ENCODE measurements at regions not wholly inside any gene's neighbourhood (a gene's known extent, or its start where the extent isn't known, plus 50 kb on each side); places are given as distances from the start of the nearest gene placed in this dataset.

DNA sequence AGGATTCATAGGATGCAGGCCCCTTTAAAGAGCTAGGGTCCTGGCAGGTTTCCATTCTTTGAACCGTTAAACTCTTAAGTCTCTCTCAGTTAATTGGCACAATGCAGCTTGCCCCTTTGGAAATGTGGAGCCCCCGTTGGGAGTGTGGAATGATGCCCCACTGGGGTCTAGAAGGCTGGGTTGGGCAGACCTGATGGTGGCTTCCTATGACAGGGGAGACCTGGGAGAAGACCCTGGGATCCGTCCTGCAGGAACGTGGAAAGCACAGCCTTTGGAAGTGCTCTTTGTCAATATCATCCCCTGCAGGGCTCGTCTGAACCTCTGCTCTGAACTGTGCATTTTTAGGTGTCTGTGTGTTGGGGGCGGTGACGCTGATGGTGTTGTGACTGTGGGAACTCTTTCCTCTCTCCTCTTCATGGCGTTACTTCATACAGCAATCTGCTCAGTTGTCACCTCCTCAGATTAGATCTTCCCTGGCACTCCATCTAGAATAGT is 190.6 kb downstream of the MYCN start:
- H3K27ac Mint-ChIP-seq = no peak overlapping the region
- no peaks in the 10 kb centered on the region for H3K9me3 Mint-ChIP-seq
- H3K27me3 Mint-ChIP-seq (ENCODE audit: low read depth) = no peaks in the 10 kb centered on the region
- intact Hi-C loops (cut with micrococcal nuclease) = no loop called here
- no peaks in the 10 kb centered on the region for H3K4me1 Mint-ChIP-seq (ENCODE audit: low read depth)
- DNase-seq = no peak
- CTCF ChIA-PET = no interaction called here
- no peaks in the 10 kb centered on the region for H3K36me3 Mint-ChIP-seq (ENCODE audit: low read depth)
- no peak overlapping the region for H3K4me3 Mint-ChIP-seq

DNA sequence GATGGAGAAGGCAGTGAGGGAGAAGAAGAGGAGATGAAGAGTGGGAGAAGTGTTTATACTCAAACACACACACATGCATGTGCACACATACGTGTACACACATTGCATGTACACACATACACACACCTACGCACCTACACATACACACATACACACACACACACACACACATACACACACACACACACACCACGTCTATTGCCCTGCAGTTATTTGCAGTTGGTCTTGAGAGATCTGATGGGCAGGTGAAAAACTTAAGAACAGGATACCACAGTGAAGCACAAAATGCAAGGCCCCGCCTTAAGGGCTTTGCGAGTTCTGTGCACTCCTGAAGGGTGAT is 190.2 kb downstream of the MYCN start:
- no peaks in the 10 kb centered on the region for H3K36me3 Mint-ChIP-seq (ENCODE audit: low read depth)
- H3K4me3 Mint-ChIP-seq = no peak overlapping the region
- H3K27ac Mint-ChIP-seq = no peak overlapping the region
- intact Hi-C loops (cut with micrococcal nuclease) = no loop called here
- DNase-seq = no peak
- no peaks in the 10 kb centered on the region for H3K9me3 Mint-ChIP-seq
- H3K4me1 Mint-ChIP-seq (ENCODE audit: low read depth) = no peaks in the 10 kb centered on the region
- CTCF ChIA-PET = no interaction called here
- H3K27me3 Mint-ChIP-seq (ENCODE audit: low read depth) = no peaks in the 10 kb centered on the region

DNA sequence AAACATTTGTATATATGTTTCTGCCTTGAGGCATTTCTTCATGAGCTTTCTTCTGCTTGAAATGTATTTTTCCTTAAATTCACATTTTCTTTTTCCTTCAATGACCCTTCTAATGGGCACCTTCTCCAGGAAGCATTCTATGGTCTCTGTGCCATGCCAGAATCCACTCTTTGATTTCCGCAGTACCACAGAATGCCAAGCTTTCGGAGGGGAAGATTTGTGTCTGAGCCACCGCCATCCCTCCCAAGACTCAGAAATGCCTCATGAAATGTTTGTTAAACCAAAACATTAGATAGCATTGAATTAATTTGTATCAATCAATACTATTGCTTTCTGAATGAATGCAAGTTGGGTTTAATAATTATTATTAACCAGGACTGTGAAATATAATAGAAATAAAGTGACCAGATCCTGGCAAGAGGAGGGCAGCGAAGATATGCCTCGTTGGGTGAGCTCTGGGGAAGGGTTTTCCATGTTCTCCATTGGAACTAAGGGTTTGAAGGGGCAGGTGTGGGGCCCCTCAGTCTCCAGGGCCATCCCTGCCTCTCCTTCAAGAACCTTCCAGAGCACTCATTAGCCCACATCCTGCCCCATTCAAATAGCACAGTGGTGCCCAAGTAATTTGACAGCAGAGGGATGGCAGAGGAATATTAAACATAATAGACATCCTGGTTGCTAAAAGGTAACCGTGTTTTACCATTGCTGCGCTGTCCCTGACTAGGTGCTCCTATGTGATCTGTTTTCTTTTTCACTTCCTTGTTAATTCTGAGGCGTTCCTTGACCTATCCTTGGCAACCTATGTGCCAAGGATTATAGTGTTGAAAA is 189.6 kb downstream of the MYCN start:
- intact Hi-C loops (cut with micrococcal nuclease) = no loop called here
- CTCF ChIA-PET = no interaction called here
- Mint-ChIP-seq H3K27ac (no peak overlapping the region), H3K36me3 (ENCODE audit: low read depth) (no peaks in the 10 kb centered on the region), H3K4me3 (no peak overlapping the region), H3K27me3 (ENCODE audit: low read depth) (no peaks in the 10 kb centered on the region), H3K9me3 (no peaks in the 10 kb centered on the region), H3K4me1 (ENCODE audit: low read depth) (no peaks in the 10 kb centered on the region)
- DNase-seq = no peak

DNA sequence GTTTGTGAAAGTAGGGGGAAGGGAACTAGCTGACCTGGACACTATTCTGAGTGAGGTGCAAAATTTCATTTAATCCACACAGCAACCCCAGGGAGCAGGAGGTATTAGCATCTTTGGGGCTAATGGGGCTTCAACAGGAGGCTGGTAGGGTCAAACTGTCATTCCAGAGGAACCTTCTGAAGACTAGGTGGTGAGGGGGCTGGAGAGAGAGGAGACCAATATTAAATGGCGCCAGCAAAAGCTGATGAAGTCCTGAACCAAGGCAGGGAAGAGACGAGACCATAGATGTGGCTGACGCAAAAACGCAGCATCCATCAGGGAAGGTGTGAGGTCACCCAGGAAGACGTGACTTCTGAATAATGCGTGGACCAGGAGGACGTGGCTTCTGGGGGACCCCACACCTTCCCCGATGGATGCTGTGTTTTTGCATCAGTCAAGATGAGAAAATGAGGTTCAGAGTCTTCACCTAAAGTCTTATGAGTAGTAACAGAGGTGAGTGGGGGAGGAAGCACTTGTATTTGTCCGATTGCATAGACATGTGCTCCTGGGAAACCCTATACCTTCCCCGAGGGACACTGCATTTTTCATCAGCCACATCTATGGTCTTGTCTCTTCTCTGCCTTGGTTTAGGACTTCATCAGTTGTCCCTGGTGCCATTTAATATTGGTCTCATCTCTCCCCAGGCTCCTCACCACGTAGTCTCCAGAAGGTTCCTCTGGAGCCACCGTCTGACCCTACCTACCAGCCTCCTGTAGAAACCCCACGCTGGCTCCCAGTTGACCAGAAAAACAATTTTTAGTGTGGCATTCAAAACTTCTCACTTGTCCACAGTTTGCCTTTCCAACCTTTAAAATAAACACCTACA is 188.6 kb downstream of the MYCN start:
- CTCF ChIA-PET = no interaction called here
- H3K27me3 Mint-ChIP-seq (ENCODE audit: low read depth) = no peaks in the 10 kb centered on the region
- H3K4me3 Mint-ChIP-seq = no peak overlapping the region
- H3K36me3 Mint-ChIP-seq (ENCODE audit: low read depth) = no peaks in the 10 kb centered on the region
- intact Hi-C loops (cut with micrococcal nuclease) = no loop called here
- DNase-seq = no peak
- H3K9me3 Mint-ChIP-seq = no peaks in the 10 kb centered on the region
- H3K27ac Mint-ChIP-seq = no peak overlapping the region
- no peaks in the 10 kb centered on the region for H3K4me1 Mint-ChIP-seq (ENCODE audit: low read depth)

DNA sequence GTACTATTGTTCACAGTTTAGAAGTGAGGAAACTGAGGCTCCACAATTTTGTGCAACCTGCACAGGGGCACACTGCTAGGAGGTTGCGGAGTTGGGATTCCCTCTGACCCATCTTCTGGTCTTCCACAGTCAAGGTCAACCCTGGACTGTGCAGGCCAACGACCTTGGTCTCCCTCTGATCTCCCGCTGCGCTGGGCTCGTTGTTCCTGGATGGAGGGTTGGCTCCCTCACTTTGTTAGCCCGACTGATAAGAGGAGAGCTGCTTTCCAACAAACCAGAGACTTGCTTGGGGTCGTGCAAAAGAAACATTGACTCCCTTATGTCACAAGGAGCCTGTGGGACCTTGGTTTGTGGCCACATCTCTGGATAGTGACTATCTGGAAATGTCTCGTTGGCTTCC is 187.6 kb downstream of the MYCN start:
- no peaks in the 10 kb centered on the region for H3K4me1 Mint-ChIP-seq (ENCODE audit: low read depth)
- H3K36me3 Mint-ChIP-seq (ENCODE audit: low read depth) = no peaks in the 10 kb centered on the region
- CTCF ChIA-PET = no interaction called here
- no peaks in the 10 kb centered on the region for H3K27me3 Mint-ChIP-seq (ENCODE audit: low read depth)
- H3K27ac Mint-ChIP-seq = no peak overlapping the region
- no peak overlapping the region for H3K4me3 Mint-ChIP-seq
- DNase-seq = no peak
- intact Hi-C loops (cut with micrococcal nuclease) = no loop called here
- no peaks in the 10 kb centered on the region for H3K9me3 Mint-ChIP-seq

DNA sequence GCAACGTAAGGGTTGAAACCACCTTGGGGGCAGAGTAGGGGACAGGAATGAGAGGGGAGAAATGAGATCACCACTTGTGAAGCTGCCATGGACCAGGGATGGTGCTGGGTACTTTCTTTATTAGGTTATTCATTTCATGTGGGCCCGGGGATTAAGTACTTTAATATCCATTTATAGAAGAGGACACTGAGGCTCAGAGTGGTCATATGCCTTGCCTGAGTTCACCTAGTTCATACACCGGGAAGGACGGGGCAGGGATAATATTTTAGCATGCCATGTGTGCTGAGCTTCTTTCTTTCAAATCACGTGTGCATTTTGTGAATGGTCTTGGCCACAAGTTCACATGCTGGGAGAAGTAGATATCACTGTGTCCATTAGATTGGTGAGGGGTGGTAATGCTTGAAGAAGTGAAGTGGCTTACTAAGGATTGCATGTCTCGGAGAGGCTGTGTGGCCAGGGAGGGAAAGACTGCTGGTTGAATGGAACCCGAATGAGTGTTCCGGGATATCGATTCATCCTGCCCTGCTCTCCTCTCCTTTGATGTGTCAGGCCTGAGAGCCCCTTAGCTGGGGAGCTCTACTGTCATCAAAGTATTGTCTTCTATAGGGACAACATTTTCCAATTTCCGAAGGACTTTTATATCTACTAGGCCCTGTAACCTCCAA is 187.1 kb downstream of the MYCN start:
- no peak overlapping the region for H3K4me3 Mint-ChIP-seq
- no peak overlapping the region for H3K27ac Mint-ChIP-seq
- no peaks in the 10 kb centered on the region for H3K4me1 Mint-ChIP-seq (ENCODE audit: low read depth)
- H3K36me3 Mint-ChIP-seq (ENCODE audit: low read depth) = no peaks in the 10 kb centered on the region
- intact Hi-C loops (cut with micrococcal nuclease) = no loop called here
- H3K9me3 Mint-ChIP-seq = no peaks in the 10 kb centered on the region
- DNase-seq = no peak
- CTCF ChIA-PET = interaction anchor here (1.1 kb wide), 1 partner anchor 188 kb away, joined by 3 read pairs; no protein-coding TSS in a partner anchor
- H3K27me3 Mint-ChIP-seq (ENCODE audit: low read depth) = no peaks in the 10 kb centered on the region

DNA sequence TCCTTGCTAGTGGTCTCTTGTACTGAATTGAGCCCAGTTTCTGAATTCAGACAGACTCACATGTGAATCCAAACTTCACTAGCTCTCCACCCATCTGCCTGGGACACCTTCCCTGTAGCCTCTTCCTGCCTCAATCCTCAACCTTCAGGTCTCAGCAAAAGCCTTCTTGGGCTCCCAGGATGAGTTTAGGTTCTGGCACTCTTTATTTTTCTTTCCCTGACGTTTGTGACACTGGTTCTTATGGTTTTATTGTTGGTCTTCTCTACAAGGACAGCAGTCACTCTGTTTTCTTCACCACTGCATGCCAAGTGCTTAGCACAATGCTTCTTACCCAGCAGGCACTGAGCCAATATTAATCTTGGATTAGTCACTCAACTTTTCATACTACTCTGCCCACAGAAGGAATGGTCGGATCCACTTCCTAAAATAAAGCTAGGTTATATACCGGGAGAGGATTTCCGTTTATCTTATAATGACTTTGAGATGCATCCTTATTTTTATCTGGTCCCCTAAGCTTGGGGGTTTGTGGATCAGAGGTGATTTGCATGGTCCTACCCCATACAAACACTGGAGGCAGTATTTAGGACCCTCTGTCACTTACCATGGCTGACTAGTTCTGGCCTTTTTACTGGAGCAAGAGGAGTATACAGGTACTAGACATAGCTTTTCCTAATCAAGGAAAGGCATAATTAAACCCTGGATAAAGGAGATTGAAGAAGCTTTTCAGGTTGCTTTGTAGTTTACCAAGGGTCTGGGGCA is 186.3 kb downstream of the MYCN start:
- H3K9me3 Mint-ChIP-seq = no peaks in the 10 kb centered on the region
- no peaks in the 10 kb centered on the region for H3K36me3 Mint-ChIP-seq (ENCODE audit: low read depth)
- H3K27me3 Mint-ChIP-seq (ENCODE audit: low read depth) = no peaks in the 10 kb centered on the region
- H3K4me3 Mint-ChIP-seq = no peak overlapping the region
- H3K27ac Mint-ChIP-seq = no peak overlapping the region
- intact Hi-C loops (cut with micrococcal nuclease) = no loop called here
- CTCF ChIA-PET = interaction anchor here (1.1 kb wide), 1 partner anchor 187 kb away, joined by 3 read pairs; no protein-coding TSS in a partner anchor
- H3K4me1 Mint-ChIP-seq (ENCODE audit: low read depth) = no peaks in the 10 kb centered on the region
- no peak for DNase-seq

DNA sequence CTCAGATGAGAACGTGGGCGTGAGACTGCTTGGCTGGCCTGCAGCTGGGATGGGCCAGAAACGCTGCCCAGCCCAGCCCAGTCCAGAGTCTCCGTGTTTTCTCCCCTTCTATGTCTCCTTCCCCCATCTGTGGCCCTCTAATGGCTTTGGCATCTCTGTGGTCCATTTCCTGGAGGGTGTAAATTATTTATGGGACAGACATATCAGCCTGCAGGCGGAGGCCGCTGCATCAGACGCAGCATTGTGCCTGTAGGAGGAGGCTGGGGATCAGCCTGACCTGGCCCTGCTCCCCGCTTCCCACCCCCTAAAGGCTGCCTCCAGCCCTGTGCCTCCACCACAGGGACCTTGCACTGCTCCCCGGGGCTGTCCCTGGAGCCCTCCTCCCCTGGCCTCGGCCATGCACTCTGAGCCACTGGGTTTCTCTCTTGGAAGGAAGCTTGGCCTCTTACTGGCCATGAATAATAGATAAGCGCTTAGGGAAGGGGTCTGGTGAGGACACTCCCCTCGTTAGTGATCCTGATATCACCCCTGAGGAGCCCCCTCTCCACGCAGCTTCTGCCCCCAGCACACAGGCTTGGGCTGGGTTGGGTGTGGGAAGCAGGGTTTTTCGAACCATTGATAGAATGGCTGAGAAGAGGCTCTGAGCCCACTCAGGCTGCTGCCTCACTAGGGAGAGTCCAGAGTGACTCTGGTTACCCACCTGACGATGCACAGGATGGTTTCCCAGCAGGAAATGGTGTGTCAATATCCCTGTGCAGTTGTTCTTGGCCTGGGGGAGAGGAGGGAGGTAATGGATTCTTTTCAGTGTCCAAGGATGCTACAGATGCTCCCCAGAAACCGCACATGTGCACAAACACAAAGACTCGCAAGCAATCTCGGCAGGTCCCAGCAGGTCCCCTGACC is 185.5 kb downstream of the MYCN start:
- CTCF ChIA-PET = no interaction called here
- no peak for DNase-seq
- no peak overlapping the region for H3K27ac Mint-ChIP-seq
- intact Hi-C loops (cut with micrococcal nuclease) = no loop called here
- H3K27me3 Mint-ChIP-seq (ENCODE audit: low read depth) = no peaks in the 10 kb centered on the region
- no peaks in the 10 kb centered on the region for H3K36me3 Mint-ChIP-seq (ENCODE audit: low read depth)
- H3K4me1 Mint-ChIP-seq (ENCODE audit: low read depth) = no peaks in the 10 kb centered on the region
- no peak overlapping the region for H3K4me3 Mint-ChIP-seq
- H3K9me3 Mint-ChIP-seq = peaks cover 1% of the 10 kb centered on the region

DNA sequence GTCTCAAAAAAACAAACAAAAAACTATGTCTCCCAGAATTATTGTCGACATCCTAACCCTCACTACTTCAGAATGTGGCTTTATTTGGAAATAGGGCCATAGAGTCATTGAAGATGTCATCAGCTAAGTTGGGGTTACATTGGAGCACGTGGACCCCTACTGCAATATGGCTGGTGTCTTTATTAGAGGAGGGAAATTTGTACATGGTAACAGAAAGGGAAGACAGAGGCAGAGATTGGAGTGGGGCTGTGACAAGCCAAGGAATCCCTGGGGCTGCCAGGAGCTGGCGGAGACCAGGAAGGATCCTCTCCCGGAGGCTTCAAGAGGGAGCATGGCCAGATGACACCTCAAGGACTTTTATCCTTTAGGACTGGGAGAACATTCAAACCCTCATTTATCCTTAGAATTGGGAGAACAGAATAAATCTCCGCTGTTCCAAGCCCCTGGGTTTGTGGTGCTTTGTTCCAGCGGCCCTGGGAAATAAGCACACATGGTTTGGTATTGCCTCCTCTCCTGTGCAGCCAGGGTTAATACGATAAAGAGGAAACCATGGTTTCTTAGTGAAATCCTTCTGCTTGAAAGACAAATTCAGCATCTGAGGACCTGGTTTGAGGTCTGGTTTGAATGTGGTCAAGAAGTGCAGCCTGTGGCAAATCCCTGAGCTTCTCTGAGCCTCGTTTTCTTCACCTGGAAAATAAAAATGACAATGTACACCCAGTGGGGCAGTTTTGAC is 184.7 kb downstream of the MYCN start:
- Mint-ChIP-seq H3K4me3 (no peak overlapping the region), H3K36me3 (ENCODE audit: low read depth) (no peaks in the 10 kb centered on the region), H3K27ac (no peak overlapping the region), H3K4me1 (ENCODE audit: low read depth) (no peaks in the 10 kb centered on the region), H3K9me3 (peaks cover 1% of the 10 kb centered on the region), H3K27me3 (ENCODE audit: low read depth) (no peaks in the 10 kb centered on the region)
- DNase-seq = no peak
- CTCF ChIA-PET = no interaction called here
- intact Hi-C loops (cut with micrococcal nuclease) = no loop called here

DNA sequence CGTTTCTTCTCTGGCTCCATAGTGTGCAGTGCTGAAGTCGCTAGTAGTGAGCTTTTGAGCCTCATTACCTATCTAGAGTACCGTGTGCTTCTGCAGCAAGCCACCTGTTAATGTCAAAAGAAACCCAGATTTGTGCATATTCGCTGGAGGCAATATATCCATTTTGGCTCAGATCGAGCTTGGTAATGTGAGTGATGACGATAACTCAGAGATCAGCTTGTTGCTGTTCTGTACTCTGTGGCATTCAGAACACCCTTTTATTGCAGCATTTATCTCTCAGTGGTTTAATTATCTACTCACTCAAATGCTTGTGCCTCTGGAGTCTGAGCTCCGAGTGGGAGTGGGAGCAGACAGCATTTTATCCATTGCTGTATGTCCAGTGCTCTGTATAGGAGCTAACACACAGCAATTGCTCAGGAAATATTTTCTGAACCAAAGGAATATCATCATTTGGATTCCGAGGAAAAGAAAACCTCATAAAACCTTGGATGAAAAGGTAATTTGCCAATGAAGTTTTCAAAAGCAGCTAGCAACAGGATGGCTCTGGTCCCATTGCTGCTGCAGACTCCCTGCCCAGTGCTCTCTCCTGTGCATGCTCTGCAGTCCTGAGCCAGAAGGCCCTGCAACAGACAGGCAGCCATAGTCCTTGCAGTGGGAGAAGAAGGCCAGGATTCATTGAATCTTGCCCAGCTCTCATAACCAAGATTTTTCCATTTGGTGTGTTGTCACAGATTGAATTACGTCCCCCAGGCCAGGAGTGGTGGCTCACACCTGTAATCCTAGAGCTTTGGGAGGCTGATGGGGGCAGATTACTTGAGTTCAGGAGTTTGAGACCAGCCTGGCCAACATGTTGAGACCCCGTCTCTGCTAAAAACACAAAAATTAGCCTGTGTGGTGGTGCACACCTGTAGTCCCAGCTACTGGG is 183.8 kb downstream of the MYCN start:
- Mint-ChIP-seq H3K36me3 (ENCODE audit: low read depth) (no peaks in the 10 kb centered on the region), H3K27me3 (ENCODE audit: low read depth) (no peaks in the 10 kb centered on the region), H3K27ac (no peak overlapping the region), H3K9me3 (peaks cover 1% of the 10 kb centered on the region), H3K4me3 (no peak overlapping the region), H3K4me1 (ENCODE audit: low read depth) (no peaks in the 10 kb centered on the region)
- CTCF ChIA-PET = no interaction called here
- intact Hi-C loops (cut with micrococcal nuclease) = no loop called here
- no peak for DNase-seq

All from activated naive CD4-positive, alpha-beta T cell treated with anti-CD3 and anti-CD28 coated beads for 36 hours (primary cell).